ENCODE measurements at regions not wholly inside any gene's neighbourhood (a gene's known extent, or its start where the extent isn't known, plus 50 kb on each side); places are given as distances from the start of the nearest gene placed in this dataset.

DNA sequence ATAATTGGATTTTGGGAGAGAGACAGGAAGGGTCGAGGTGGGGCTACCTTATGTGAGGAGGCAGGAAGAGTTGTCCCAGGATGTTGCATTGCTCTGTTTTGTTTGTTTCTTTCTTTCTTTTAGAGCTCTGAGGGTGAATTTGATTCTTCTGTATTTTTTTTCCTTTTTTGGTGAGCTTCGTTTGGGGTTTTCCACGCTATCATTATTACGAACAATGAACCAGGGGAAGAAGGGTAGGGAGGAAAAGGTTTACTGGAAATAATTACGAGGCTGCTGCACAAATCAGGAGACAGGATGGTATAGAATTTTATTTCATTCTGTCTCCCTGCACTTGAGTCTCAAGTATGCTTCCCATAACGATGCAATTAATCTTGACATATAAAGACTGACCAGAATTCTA is 51.4 kb upstream of the ZNF516 start:
- TF ChIP-seq POLR2A (IDR thresholded peaks at IDR 0.05; ENCODE audit: low read length) (no peak), GATA1 (IDR thresholded peaks at IDR 0.05; ENCODE audit: low read depth, low read length) (no peak)
